ENCODE measurements at regions not wholly inside any gene's neighbourhood (a gene's known extent, or its start where the extent isn't known, plus 50 kb on each side); places are given as distances from the start of the nearest gene placed in this dataset.

DNA sequence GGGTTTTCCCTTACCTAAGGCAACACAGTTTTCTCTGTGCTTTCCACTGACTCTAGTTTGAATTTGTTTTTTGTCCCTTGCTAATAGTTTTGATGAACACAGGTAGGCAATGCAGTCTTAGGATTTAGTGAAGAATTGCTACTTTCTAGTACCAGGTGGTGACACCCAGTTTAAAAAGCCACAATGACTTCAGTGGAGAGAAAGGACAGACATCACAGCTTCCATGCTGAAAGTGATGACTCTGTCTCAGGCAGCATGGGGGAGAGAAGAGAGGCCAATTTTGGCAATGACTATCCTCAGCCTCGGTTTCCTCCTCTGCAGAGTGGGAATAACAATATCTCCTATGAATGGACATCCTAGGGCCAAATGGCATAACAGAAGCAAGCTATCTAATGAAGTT, 118.8 kb downstream of the AXIN2 start:
- FAIRE-seq (no peak), DNase-seq (ENCODE audit: low read depth, low spot score) (no peak)
- no peaks in the 10 kb centered on the region for H3K27me3 ChIP-seq (ENCODE audit: control insufficient read depth, extremely low read depth, insufficient read depth, low read length)
- H3K9me1 ChIP-seq (ENCODE audit: control insufficient read depth, extremely low read depth, insufficient read depth, low read length) = no peaks in the 10 kb centered on the region
- no peak overlapping the region for H3K4me3 ChIP-seq (ENCODE audit: control insufficient read depth in 2 of 3, extremely low read depth in 1 of 3, insufficient read depth in 2 of 3, low read depth in 1 of 3, low read length in 3 of 3)
- no peak for TF ChIP-seq EZH2 (IDR thresholded peaks at IDR 0.05; ENCODE audit: low read length)
- TF ChIP-seq, protein P1, sequence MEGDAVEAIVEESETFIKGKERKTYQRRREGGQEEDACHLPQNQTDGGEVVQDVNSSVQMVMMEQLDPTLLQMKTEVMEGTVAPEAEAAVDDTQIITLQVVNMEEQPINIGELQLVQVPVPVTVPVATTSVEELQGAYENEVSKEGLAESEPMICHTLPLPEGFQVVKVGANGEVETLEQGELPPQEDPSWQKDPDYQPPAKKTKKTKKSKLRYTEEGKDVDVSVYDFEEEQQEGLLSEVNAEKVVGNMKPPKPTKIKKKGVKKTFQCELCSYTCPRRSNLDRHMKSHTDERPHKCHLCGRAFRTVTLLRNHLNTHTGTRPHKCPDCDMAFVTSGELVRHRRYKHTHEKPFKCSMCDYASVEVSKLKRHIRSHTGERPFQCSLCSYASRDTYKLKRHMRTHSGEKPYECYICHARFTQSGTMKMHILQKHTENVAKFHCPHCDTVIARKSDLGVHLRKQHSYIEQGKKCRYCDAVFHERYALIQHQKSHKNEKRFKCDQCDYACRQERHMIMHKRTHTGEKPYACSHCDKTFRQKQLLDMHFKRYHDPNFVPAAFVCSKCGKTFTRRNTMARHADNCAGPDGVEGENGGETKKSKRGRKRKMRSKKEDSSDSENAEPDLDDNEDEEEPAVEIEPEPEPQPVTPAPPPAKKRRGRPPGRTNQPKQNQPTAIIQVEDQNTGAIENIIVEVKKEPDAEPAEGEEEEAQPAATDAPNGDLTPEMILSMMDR (optimal IDR thresholded peaks at IDR 0.05 in 1 of 3, IDR thresholded peaks at IDR 0.05 in 1 of 3, conservative IDR thresholded peaks at IDR 0.05 in 1 of 3; ENCODE audit: extremely low read depth in 1 of 3, insufficient read depth in 2 of 3, low read length in 3 of 3) = no peak
- H3K4me1 ChIP-seq (ENCODE audit: control insufficient read depth, extremely low read depth, insufficient read depth, low read length) = no peaks in the 10 kb centered on the region
- H3K79me2 ChIP-seq (ENCODE audit: control insufficient read depth, insufficient read depth, low read length) = no peaks in the 10 kb centered on the region
- H3K9ac ChIP-seq (ENCODE audit: control insufficient read depth, extremely low read depth, insufficient read depth, low read length) = no peak overlapping the region
- no peaks in the 10 kb centered on the region for H3K9me3 ChIP-seq (ENCODE audit: control insufficient read depth, low read depth, low read length)
- H2AFZ ChIP-seq (ENCODE audit: control insufficient read depth, low read length) = no peak overlapping the region
- dilution Hi-C loops (cut with MboI; ENCODE audit: extremely low pct_ligation_motif_present, low sequenced_read_pairs) = no loop called here
- no peak overlapping the region for H3K4me2 ChIP-seq (ENCODE audit: control insufficient read depth, extremely low read depth, insufficient read depth, low read depth, low read length)
- no peak overlapping the region for H3K27ac ChIP-seq (ENCODE audit: control insufficient read depth, insufficient read depth, low read length)
- no peaks in the 10 kb centered on the region for H3K36me3 ChIP-seq (ENCODE audit: control insufficient read depth in 2 of 2, extremely low read depth in 1 of 2, insufficient read depth in 2 of 2, low read length in 2 of 2)
- no peaks in the 10 kb centered on the region for H4K20me1 ChIP-seq (ENCODE audit: control insufficient read depth, extremely low read depth, insufficient read depth, low read length)

DNA sequence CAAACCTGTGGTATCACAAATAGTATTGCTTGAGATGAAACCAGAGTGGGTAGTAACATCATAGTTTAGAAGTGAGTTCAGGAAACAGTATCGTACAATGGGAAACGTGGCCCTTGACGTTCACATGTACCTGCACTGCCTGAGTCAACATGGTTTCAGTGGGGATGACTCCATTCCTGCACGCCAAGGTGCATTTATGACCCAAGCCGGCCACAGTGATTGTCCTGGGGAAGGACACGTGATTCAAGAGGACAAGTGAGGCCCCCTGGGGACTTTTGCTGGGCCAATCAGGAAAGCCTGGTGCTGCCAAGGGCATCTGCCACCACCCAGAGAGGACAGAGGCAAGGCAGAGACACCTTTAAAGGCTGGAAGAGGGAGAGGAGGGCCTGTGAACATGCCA, 119.2 kb downstream of the AXIN2 start:
- no peaks in the 10 kb centered on the region for H3K79me2 ChIP-seq (ENCODE audit: control insufficient read depth, insufficient read depth, low read length)
- H3K9me3 ChIP-seq (ENCODE audit: control insufficient read depth, low read depth, low read length) = no peaks in the 10 kb centered on the region
- dilution Hi-C loops (cut with MboI; ENCODE audit: extremely low pct_ligation_motif_present, low sequenced_read_pairs) = no loop called here
- H3K4me3 ChIP-seq (ENCODE audit: control insufficient read depth in 2 of 3, extremely low read depth in 1 of 3, insufficient read depth in 2 of 3, low read depth in 1 of 3, low read length in 3 of 3) = no peak overlapping the region
- DNase-seq (ENCODE audit: low read depth, low spot score) (no peak), FAIRE-seq (no peak)
- no peaks in the 10 kb centered on the region for H3K27me3 ChIP-seq (ENCODE audit: control insufficient read depth, extremely low read depth, insufficient read depth, low read length)
- H3K4me1 ChIP-seq (ENCODE audit: control insufficient read depth, extremely low read depth, insufficient read depth, low read length) = no peaks in the 10 kb centered on the region
- no peak overlapping the region for H3K27ac ChIP-seq (ENCODE audit: control insufficient read depth, insufficient read depth, low read length)
- H2AFZ ChIP-seq (ENCODE audit: control insufficient read depth, low read length) = no peak overlapping the region
- no peak overlapping the region for H3K4me2 ChIP-seq (ENCODE audit: control insufficient read depth, extremely low read depth, insufficient read depth, low read depth, low read length)
- no peaks in the 10 kb centered on the region for H4K20me1 ChIP-seq (ENCODE audit: control insufficient read depth, extremely low read depth, insufficient read depth, low read length)
- no peaks in the 10 kb centered on the region for H3K9me1 ChIP-seq (ENCODE audit: control insufficient read depth, extremely low read depth, insufficient read depth, low read length)
- TF ChIP-seq, protein P1 (optimal IDR thresholded peaks at IDR 0.05 in 1 of 3, IDR thresholded peaks at IDR 0.05 in 1 of 3, conservative IDR thresholded peaks at IDR 0.05 in 1 of 3; ENCODE audit: extremely low read depth in 1 of 3, insufficient read depth in 2 of 3, low read length in 3 of 3) = no peak
- no peak for TF ChIP-seq EZH2 (IDR thresholded peaks at IDR 0.05; ENCODE audit: low read length)
- H3K9ac ChIP-seq (ENCODE audit: control insufficient read depth, extremely low read depth, insufficient read depth, low read length) = no peak overlapping the region
- H3K36me3 ChIP-seq (ENCODE audit: control insufficient read depth in 2 of 2, extremely low read depth in 1 of 2, insufficient read depth in 2 of 2, low read length in 2 of 2) = no peaks in the 10 kb centered on the region
